A673 (cell line): ENCODE measurements at regions not wholly inside any gene's neighbourhood (a gene's known extent, or its start where the extent isn't known, plus 50 kb on each side); places are given as distances from the start of the nearest gene placed in this dataset.

ENCODE experiments used
- BruUV-seq: library from RNA; stranded (reverse); fragments of 400-500 nt; replicated peaks from 2 replicates; lab custom pipeline; 2021; lab: Mats Ljungman, UMichigan
- CTCF ChIA-PET: fragments of 300-600 bp; sonication (Branson Sonifier 250); formaldehyde crosslinking; loops from one replicate; lab custom pipeline; 2022; ENCODE audit warnings: antibody characterized with exemption; lab: Charles Lee
- POLR2A ChIA-PET: fragments of 300-600 bp; sonication (Branson Sonifier 250); formaldehyde crosslinking; loops from one replicate; lab custom pipeline; 2022; ENCODE audit warnings: antibody characterized with exemption; ENCODE audit not compliant: low non-redundant PET; lab: Charles Lee
- DNase-seq: peaks from one replicate; pipeline ENCODE4 v3.0.0-alpha.2; 2015; ENCODE audit warnings: low spot score
- H3K27ac ChIP-seq: fragments of 200-600 bp; sonication (generic); 2 replicates; pipeline ENCODE4 v1.5.1; 2016; ENCODE audit warnings: mixed run types, low read depth, mild to moderate bottlenecking, mixed read lengths, antibody characterized with exemption, low read length; ENCODE audit not compliant: poor library complexity, severe bottlenecking
- H3K27me3 ChIP-seq: fragments of 200-600 bp; sonication (generic); replicated peaks from 2 replicates; pipeline ENCODE4 v1.6.1; 2017; ENCODE audit warnings: mixed run types, low read depth, mild to moderate bottlenecking, mixed read lengths, antibody characterized with exemption, low read length; ENCODE audit not compliant: insufficient read depth, poor library complexity
- H3K36me3 ChIP-seq: fragments of 200-600 bp; sonication (generic); 2 replicates; pipeline ENCODE4 v1.6.1; 2016; ENCODE audit warnings: mixed run types, mild to moderate bottlenecking, mixed read lengths, antibody characterized with exemption, low read length; ENCODE audit not compliant: insufficient read depth, poor library complexity, severe bottlenecking
- H3K4me1 ChIP-seq: fragments of 200-600 bp; sonication (generic); 2 replicates; pipeline ENCODE4 v1.6.1; 2017; ENCODE audit warnings: mixed run types, mild to moderate bottlenecking, mixed read lengths, antibody characterized with exemption, low read length; ENCODE audit not compliant: insufficient read depth, poor library complexity, severe bottlenecking
- H3K4me3 ChIP-seq: fragments of 200-600 bp; sonication (generic); 2 replicates; pipeline ENCODE4 v1.5.1; 2016; ENCODE audit warnings: low read depth, mixed run types, mild to moderate bottlenecking, mixed read lengths, low read length; ENCODE audit not compliant: poor library complexity, severe bottlenecking
- H3K9me3 ChIP-seq: fragments of 200-600 bp; sonication (generic); 2 replicates; pipeline ENCODE4 v1.6.1; 2016; ENCODE audit warnings: mixed run types, low read depth, mild to moderate bottlenecking, mixed read lengths, antibody characterized with exemption, low read length; ENCODE audit not compliant: poor library complexity, severe bottlenecking
- CTCF ChIP-seq: fragments of 300-800, 200-600 bp; sonication (generic); conservative IDR thresholded peaks from 2 replicates; pipeline ENCODE4 v1.5.1; 2017; ENCODE audit warnings: low read depth, mild to moderate bottlenecking, antibody characterized with exemption, low read length, moderate library complexity, mixed read lengths
- EZH2 ChIP-seq: fragments of 200-600 bp; sonication (generic); IDR thresholded peaks from 2 replicates; pipeline ENCODE4 v1.6.1; 2017; ENCODE audit warnings: borderline replicate concordance, low read depth, mild to moderate bottlenecking, mixed read lengths, antibody characterized with exemption, low read length; ENCODE audit not compliant: poor library complexity, severe bottlenecking
- intact Hi-C: fragments of 100-400 bp; cut with micrococcal nuclease; formaldehyde crosslinking; loops from one replicate; pipeline ENCODE4 v1.10.0; 2022; ENCODE audit not compliant: unreplicated experiment

GRCh38 chr1:191876631-191877030 is 281.6 kb upstream of the RGS18 start:
- H3K9me3 ChIP-seq = no peaks in the 10 kb centered on the region
- H3K36me3 ChIP-seq = no peaks in the 10 kb centered on the region
- H3K4me3 ChIP-seq = no peak overlapping the region
- H3K27me3 ChIP-seq = no peaks in the 10 kb centered on the region
- POLR2A ChIA-PET = no interaction called here
- DNase-seq = no peak
- no peaks in the 10 kb centered on the region for H3K4me1 ChIP-seq
- H3K27ac ChIP-seq = no peak overlapping the region
- TF ChIP-seq CTCF (no peak), EZH2 (no peak)
- no TSS peak for BruUV-seq
- intact Hi-C loops = no loop called here
- CTCF ChIA-PET = no interaction called here

- Histone ChIP-seq H3K9me3 (no peaks in the 10 kb centered on the region), H3K27me3 (no peaks in the 10 kb centered on the region), H3K4me3 (no peak overlapping the region), H3K27ac (no peak overlapping the region), H3K4me1 (no peaks in the 10 kb centered on the region), H3K36me3 (no peaks in the 10 kb centered on the region)
- intact Hi-C loops = no loop called here
- BruUV-seq = no TSS peak
- DNase-seq = no peak
- POLR2A ChIA-PET = no interaction called here
- CTCF ChIA-PET = no interaction called here
- TF ChIP-seq EZH2 = no peak
- no peak for TF ChIP-seq CTCF
Measured at GRCh38 chr1:191882870-191883269, 275.4 kb upstream of the RGS18 start.

DNA sequence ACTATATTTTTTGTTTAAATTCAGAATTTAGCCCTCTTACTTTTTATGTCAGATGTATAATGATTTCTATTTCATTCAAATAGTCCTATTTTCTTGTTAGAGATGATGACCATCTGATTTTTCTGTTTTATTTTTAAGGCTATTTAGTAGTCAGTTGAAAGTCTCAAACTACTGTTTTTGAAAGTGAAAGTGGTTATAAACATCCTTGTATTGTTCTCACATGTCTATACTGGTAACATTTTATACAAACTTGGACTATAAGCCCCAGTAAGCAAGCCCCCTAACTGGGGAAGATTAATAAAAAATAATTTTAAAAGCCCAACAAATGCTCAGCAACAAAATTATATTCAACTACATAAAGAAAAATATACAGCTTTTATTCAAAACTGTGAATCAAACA is 271.3 kb upstream of the RGS18 start:
- H3K36me3 ChIP-seq = no peaks in the 10 kb centered on the region
- H3K4me1 ChIP-seq = no peaks in the 10 kb centered on the region
- no TSS peak for BruUV-seq
- no peak overlapping the region for H3K4me3 ChIP-seq
- DNase-seq = no peak
- no peaks in the 10 kb centered on the region for H3K27me3 ChIP-seq
- H3K9me3 ChIP-seq = no peaks in the 10 kb centered on the region
- ChIA-PET CTCF (no interaction called here), POLR2A (no interaction called here)
- H3K27ac ChIP-seq = no peak overlapping the region
- TF ChIP-seq EZH2 (no peak), CTCF (no peak)
- intact Hi-C loops = no loop called here
